UCSD-AML1 (cell line): ENCODE measurements at regions not wholly inside any gene's neighbourhood (a gene's known extent, or its start where the extent isn't known, plus 50 kb on each side); places are given as distances from the start of the nearest gene placed in this dataset.
"Not testable (repeated sequence)": the region's sequence is repeated elsewhere in the genome, so short reads cannot be mapped to it uniquely, and the experiment has no call there.

Experiments used
- DNase-seq: peaks from one replicate; lab custom pipeline; 2025; ENCODE audit not compliant: unreplicated experiment; lab: John Stamatoyannopoulos, UW

GRCh38 chr2:21194147-21194546 lies 70.4 kb downstream of the TDRD15 start:
- no peak for DNase-seq

- no peak for DNase-seq
Observed at GRCh38 chr2:21194858-21195271, 71.1 kb downstream of the TDRD15 start.

GRCh38 chr2:21195326-21195725 lies 71.6 kb downstream of the TDRD15 start:
- DNase-seq: no peak

- DNase-seq: no peak
Observed at GRCh38 chr2:21198637-21199036, 74.9 kb downstream of the TDRD15 start.

GRCh38 chr2:21203976-21204375 lies 80.2 kb downstream of the TDRD15 start:
- no peak for DNase-seq

GRCh38 chr2:21214085-21214484 lies 90.3 kb downstream of the TDRD15 start:
- DNase-seq: not testable (repeated sequence)

- no peak for DNase-seq
Observed at GRCh38 chr2:21217442-21217841, 93.7 kb downstream of the TDRD15 start.

GRCh38 chr2:21220930-21221329 lies 97.2 kb downstream of the TDRD15 start:
- DNase-seq: no peak

- no peak for DNase-seq
Observed at GRCh38 chr2:21223618-21224017, 99.8 kb downstream of the TDRD15 start.

GRCh38 chr2:21228041-21228895 lies 104.5 kb downstream of the TDRD15 start:
- no peak for DNase-seq

- no peak for DNase-seq
Observed at GRCh38 chr2:21229302-21229701, 105.5 kb downstream of the TDRD15 start.

GRCh38 chr2:21230140-21230539 lies 106.4 kb downstream of the TDRD15 start:
- DNase-seq: no peak

GRCh38 chr2:21231985-21232384 lies 108.2 kb downstream of the TDRD15 start:
- DNase-seq: no peak

- DNase-seq: no peak
Observed at GRCh38 chr2:21233194-21233593, 109.4 kb downstream of the TDRD15 start.

GRCh38 chr2:21234001-21234400 lies 110.2 kb downstream of the TDRD15 start:
- no peak for DNase-seq

- DNase-seq: no peak
Observed at GRCh38 chr2:21234464-21235120, 110.8 kb downstream of the TDRD15 start.

GRCh38 chr2:21239749-21240148 lies 116.0 kb downstream of the TDRD15 start:
- DNase-seq: not testable (repeated sequence)

GRCh38 chr2:21244161-21244560 lies 120.4 kb downstream of the TDRD15 start:
- no peak for DNase-seq

- no peak for DNase-seq
Observed at GRCh38 chr2:21245565-21245964, 121.8 kb downstream of the TDRD15 start.

- DNase-seq: no peak
Observed at GRCh38 chr2:21249367-21249766, 125.6 kb downstream of the TDRD15 start.

GRCh38 chr2:21250673-21251072 lies 126.9 kb downstream of the TDRD15 start:
- no peak for DNase-seq

- DNase-seq: no peak
Observed at GRCh38 chr2:21251216-21251980, 127.6 kb downstream of the TDRD15 start.
